Gastroesophageal sphincter (tissue), 3 donors: ENCODE measurements at regions not wholly inside any gene's neighbourhood (a gene's known extent, or its start where the extent isn't known, plus 50 kb on each side); places are given as distances from the start of the nearest gene placed in this dataset.

Source experiments
- POLR2A ChIP-seq, 2 donors: fragments of 450-650 bp; IDR thresholded peaks; one replicate each; pipeline ENCODE4 v1.6.1; 2017; ENCODE audit warnings: antibody characterized with exemption in 2 of 2, mild to moderate bottlenecking in 2 of 2, moderate library complexity in 1 of 2
- TF ChIP-seq, protein P1 (sequence below), 4 experiments: fragments of 200-600 bp in 2 of 4; fragments of 450-650 bp in 2 of 4; sonication (generic) in 1 of 4; IDR thresholded peaks; one replicate each; pipeline ENCODE4 v1.5.1; 2017 to 2019; ENCODE audit warnings: antibody characterized with exemption in 4 of 4, mild to moderate bottlenecking in 2 of 4, moderate library complexity in 2 of 4

DNA sequence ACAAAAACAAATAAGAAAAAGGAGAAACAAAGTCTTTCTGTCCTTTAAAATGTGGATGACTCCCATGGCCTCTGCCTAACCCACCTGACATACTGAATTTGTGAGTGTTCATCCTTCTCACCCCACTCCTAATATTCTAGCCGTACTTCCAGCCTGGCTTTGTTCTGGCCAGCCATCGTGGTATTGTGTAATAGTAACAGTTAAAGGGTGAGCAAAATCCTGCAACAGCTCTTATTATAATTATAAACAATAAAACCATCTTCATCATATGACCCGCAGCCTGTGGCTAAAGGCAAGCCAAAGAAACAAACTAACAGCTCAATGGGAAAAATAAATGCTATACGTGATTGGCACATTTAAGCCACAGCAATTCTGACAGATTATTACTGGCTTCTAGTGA lies 721.6 kb upstream of the TENM4 start:
- TF ChIP-seq, protein P1, sequence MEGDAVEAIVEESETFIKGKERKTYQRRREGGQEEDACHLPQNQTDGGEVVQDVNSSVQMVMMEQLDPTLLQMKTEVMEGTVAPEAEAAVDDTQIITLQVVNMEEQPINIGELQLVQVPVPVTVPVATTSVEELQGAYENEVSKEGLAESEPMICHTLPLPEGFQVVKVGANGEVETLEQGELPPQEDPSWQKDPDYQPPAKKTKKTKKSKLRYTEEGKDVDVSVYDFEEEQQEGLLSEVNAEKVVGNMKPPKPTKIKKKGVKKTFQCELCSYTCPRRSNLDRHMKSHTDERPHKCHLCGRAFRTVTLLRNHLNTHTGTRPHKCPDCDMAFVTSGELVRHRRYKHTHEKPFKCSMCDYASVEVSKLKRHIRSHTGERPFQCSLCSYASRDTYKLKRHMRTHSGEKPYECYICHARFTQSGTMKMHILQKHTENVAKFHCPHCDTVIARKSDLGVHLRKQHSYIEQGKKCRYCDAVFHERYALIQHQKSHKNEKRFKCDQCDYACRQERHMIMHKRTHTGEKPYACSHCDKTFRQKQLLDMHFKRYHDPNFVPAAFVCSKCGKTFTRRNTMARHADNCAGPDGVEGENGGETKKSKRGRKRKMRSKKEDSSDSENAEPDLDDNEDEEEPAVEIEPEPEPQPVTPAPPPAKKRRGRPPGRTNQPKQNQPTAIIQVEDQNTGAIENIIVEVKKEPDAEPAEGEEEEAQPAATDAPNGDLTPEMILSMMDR (IDR thresholded peaks at IDR 0.05) = no peak
- no peak for TF ChIP-seq POLR2A (IDR thresholded peaks at IDR 0.05)
